ENCODE measurements at regions not wholly inside any gene's neighbourhood (a gene's known extent, or its start where the extent isn't known, plus 50 kb on each side); places are given as distances from the start of the nearest gene placed in this dataset.

- no peak for DNase-seq
- Mint-ChIP-seq H3K27ac (no peak overlapping the region), H3K36me3 (ENCODE audit: low read depth) (no peaks in the 10 kb centered on the region), H3K4me1 (peaks cover 17% of the 10 kb centered on the region), H3K9me3 (no peaks in the 10 kb centered on the region), H3K27me3 (ENCODE audit: low read depth, poor library complexity) (peaks cover 3% of the 10 kb centered on the region), H3K4me3 (no peak overlapping the region)
- TF ChIP-seq CTCF (IDR thresholded peaks at IDR 0.05): peak; percentile 33
Observed at GRCh38 chr18:27363872-27364271, 178.8 kb upstream of the CHST9 start.

- DNase-seq: no peak
- Mint-ChIP-seq H3K4me3 (no peak overlapping the region), H3K27ac (no peak overlapping the region), H3K9me3 (no peaks in the 10 kb centered on the region), H3K36me3 (ENCODE audit: low read depth) (no peaks in the 10 kb centered on the region), H3K27me3 (ENCODE audit: low read depth, poor library complexity) (peaks cover 3% of the 10 kb centered on the region), H3K4me1 (peaks cover 17% of the 10 kb centered on the region)
- TF ChIP-seq CTCF (IDR thresholded peaks at IDR 0.05): no peak
Observed at GRCh38 chr18:27361477-27361876, 176.4 kb upstream of the CHST9 start.

GRCh38 chr18:27355308-27355707, 170.2 kb upstream of the CHST9 start:
- no peak for TF ChIP-seq CTCF (IDR thresholded peaks at IDR 0.05)
- H3K36me3 Mint-ChIP-seq (ENCODE audit: low read depth): no peaks in the 10 kb centered on the region
- no peak overlapping the region for H3K4me3 Mint-ChIP-seq
- no peak overlapping the region for H3K27ac Mint-ChIP-seq
- peaks cover 4% of the 10 kb centered on the region for H3K4me1 Mint-ChIP-seq
- DNase-seq: no peak
- H3K27me3 Mint-ChIP-seq (ENCODE audit: low read depth, poor library complexity): peaks cover 6% of the 10 kb centered on the region
- peaks cover 6% of the 10 kb centered on the region for H3K9me3 Mint-ChIP-seq

GRCh38 chr18:27353273-27353672, 168.2 kb upstream of the CHST9 start:
- Mint-ChIP-seq H3K36me3 (ENCODE audit: low read depth) (no peaks in the 10 kb centered on the region), H3K27me3 (ENCODE audit: low read depth, poor library complexity) (peaks cover 7% of the 10 kb centered on the region), H3K9me3 (peaks cover 6% of the 10 kb centered on the region), H3K4me3 (no peak overlapping the region), H3K27ac (peak overlapping the region; percentile 3), H3K4me1 (no peaks in the 10 kb centered on the region)
- DNase-seq: no peak
- TF ChIP-seq CTCF (IDR thresholded peaks at IDR 0.05): no peak

GRCh38 chr18:27349284-27349882, 164.3 kb upstream of the CHST9 start:
- H3K36me3 Mint-ChIP-seq (ENCODE audit: low read depth): no peaks in the 10 kb centered on the region
- DNase-seq: no peak
- H3K27ac Mint-ChIP-seq: no peak overlapping the region
- no peaks in the 10 kb centered on the region for H3K4me1 Mint-ChIP-seq
- H3K4me3 Mint-ChIP-seq: no peak overlapping the region
- peaks cover 6% of the 10 kb centered on the region for H3K9me3 Mint-ChIP-seq
- no peak for TF ChIP-seq CTCF (IDR thresholded peaks at IDR 0.05)
- peaks cover 4% of the 10 kb centered on the region for H3K27me3 Mint-ChIP-seq (ENCODE audit: low read depth, poor library complexity)

- Mint-ChIP-seq H3K4me1 (no peaks in the 10 kb centered on the region), H3K27me3 (ENCODE audit: low read depth, poor library complexity) (no peaks in the 10 kb centered on the region), H3K36me3 (ENCODE audit: low read depth) (no peaks in the 10 kb centered on the region), H3K27ac (no peak overlapping the region), H3K4me3 (no peak overlapping the region), H3K9me3 (peaks cover 9% of the 10 kb centered on the region)
- DNase-seq: no peak
- TF ChIP-seq CTCF (IDR thresholded peaks at IDR 0.05): no peak
Observed at GRCh38 chr18:27331606-27332005, 146.5 kb upstream of the CHST9 start.

Measured in nephron progenitor cell (in vitro differentiated cells).